IPS DF 4.7 (cell line): ENCODE measurements at regions not wholly inside any gene's neighbourhood (a gene's known extent, or its start where the extent isn't known, plus 50 kb on each side); places are given as distances from the start of the nearest gene placed in this dataset.

ENCODE experiments used
- DNase-seq: peaks from one replicate; pipeline ENCODE4 v3.0.0-alpha.2; 2013; ENCODE audit warnings: low spot score; ENCODE audit errors: extremely low read depth

DNA sequence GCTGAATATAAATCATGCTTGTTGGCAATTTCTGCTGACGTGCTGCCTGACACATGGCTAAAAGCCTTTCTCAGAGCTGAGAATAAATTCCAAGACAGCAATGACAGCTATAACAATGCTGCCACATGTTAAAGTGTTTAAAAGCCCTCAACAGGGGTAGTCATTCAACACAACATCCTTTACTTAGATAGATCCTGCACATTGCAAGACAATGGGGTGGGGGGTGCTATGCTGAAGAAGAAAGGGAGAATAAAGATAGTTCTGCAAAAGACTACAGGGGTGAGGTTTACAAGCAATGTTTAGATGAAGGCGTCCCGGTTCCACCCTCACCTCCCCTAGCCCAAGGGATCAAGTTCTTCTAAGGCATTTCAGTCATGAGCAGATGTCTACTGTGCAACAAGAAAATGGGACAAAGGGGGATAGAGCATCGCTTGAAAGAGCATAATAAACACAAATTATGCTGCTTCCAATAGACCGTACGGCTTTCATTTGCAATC lies 291.0 kb upstream of the ACVR2A start:
- no peak for DNase-seq

DNA sequence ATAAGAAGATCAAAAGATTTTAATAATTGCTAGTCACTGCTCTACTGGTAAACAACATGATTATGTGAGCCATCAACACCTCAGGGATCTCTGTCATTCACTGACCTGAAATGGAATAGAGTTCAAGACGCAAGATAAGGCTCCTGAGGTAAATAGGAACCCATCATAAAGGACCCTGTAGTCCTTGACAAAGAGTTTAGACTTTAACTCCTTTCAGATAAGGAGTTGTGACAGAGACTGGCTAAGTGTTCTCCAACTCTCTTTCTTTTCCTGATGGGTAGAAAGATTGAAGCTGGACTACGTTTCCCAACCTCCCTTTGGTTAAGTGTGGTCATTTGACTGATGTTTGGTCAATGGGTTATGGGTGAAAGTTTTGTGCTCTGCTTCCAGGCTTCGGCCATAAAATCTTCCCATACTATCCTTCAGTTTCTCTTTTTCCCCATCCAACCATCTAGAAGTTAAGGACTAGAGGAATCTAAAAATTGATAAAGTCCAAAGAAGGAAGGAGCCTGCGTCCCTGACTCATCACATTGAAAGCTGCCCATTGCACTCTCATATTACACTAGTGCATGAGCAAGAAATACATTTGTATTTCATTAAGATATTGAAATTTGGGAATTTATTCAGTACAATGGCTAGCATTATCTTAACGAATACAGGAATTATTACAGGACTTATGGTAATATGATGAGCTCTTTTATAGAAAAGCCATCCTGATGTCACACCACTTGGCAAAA lies 293.7 kb upstream of the ACVR2A start:
- DNase-seq = no peak

DNA sequence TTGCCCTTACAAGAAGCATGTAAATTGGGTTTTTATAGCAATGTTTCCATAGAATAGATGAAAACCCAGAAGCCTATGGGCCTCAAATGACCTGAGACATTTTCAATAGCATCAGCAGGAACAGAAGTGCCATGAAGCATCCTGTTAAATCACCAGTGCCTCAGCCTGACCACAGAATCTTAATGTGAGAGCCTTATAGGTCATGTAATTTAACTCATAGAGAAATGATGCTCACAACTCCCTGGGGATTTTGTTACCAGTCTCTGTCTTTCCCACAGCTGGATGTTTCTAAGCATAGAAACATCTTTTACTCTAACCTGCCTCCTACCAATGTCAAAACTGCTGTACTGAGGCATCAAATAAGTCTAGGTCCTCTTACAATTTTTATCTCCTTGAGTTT lies 295.8 kb upstream of the ACVR2A start:
- no peak for DNase-seq

DNA sequence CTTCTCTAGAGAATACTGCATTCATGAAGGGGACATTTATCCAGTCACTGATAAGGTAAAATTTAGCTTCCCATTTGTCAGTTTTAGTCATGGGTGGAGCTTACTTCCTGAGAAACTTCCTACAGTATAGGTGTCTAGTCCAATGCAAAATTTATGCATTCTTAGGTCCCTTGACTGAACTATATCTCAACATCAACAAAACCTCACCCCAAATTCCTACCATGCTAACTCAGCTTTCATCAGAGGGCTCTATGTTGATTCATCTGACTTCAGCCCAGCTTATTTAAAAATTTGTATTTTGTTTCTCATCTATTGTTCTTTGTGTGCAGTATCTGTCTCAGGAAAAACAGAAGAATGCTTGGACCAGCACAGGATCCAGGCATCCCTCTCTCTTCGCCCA lies 296.4 kb upstream of the ACVR2A start:
- DNase-seq = no peak

DNA sequence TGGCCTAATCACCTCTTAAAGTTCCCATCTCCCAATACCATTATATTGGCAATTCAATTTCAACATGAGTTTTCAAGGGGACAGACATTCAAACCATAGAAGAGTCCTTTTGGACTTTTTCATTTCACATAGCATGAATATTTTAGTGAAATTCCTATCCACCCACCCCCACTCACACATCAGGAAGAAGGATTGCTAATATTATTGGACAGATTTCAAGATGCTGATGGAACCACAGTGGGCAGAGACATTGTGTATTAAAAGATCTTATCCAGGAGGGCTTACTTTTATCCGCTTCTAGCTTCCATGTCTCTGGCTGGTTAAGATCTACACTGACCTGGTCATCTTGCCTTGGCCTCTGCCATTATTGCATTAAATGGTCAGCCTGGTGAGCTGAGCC lies 297.4 kb upstream of the ACVR2A start:
- DNase-seq = no peak

DNA sequence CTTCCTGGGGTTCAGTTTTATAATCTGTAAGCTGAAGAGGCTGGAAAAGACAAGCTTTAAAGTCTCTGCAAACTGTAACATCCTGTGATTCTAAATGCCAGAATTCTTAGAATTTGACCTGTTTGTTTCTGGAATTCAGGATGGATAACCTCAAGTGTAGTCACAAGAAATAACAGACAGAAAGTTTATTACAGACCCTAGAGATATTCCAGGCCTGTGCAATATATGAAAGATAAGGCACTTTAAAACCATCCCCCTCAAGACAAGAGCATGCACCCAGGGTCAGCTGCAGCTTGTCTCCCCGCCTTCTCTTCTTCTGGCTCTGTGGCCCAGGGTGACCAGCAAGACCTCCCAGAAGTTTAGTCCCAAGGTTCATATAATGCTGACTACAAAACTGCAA lies 298.7 kb upstream of the ACVR2A start:
- DNase-seq = no peak

DNA sequence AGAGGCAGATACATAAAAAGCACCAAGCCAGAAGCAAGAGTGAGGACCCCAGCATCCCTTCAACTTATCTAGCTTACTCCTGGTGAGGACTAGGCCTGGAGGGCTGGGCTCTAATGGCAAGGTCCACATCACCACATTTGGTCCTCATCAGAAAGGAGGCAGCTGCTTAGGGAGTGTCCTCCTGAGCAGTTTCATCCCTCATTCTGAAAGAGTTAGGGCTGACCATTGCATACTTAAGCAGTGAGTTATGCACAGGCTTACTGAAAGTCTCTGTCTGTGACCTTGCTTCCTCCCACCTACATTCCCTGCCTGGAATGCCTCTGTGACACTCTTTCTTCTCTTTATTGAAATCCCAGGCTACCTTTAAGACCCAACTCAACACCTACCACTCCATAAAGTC lies 301.8 kb upstream of the ACVR2A start:
- no peak for DNase-seq

DNA sequence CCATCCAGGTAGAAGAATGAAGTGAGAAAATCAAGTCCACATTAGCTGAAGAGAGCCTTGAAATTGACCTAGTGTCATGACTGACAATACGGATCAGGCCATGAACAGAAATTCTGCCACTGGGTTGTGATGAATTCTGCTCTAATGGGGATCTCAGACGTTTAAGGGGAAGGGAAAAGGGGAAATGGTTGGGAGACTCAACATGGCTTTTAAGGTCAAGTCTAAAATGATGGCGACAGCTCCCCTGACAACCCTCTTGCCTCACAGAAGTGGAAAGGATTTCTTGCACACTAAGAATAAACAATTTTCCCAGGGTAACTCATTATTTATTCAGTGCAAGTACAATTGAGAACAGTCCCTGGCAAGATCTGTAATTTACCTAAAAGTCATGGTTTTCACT lies 302.5 kb upstream of the ACVR2A start:
- no peak for DNase-seq

DNA sequence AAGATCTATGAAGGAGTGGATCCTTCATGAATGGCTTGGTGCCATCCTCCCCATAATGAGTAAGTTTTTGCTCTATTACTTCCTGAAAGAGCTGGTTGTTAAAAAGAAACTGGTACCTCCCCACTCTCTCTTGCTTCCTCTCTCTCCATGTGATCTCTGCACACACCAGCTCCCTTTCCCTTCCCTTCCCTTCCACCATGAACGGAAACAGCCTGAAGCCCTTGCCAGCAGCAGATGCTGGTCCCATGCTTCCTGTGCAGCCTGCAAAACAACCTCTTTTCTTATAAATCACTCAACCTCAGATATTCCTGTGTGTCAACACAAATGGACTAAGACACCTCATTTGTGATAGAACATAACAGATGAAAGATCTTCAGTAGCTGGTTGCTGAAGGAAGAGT lies 303.5 kb upstream of the ACVR2A start:
- DNase-seq = no peak

DNA sequence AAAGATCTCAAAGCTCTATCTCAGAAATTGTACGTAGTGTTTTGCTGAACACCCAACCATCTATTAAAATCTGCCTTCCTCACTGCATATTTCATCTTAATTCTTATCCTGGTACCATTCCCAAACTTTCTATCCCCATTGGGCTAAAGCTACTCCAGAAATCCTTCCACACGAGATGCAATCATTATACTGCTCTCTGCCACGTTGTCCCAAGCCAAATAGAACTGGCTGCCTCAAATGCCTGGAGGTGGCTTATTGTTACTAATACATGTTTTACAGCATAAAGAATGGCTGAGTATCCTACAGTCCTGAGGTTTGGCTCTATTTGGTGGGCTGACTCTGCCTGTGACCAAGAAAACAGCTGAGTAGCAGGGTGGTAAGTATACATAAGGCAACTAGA lies 306.0 kb upstream of the ACVR2A start:
- DNase-seq = no peak

DNA sequence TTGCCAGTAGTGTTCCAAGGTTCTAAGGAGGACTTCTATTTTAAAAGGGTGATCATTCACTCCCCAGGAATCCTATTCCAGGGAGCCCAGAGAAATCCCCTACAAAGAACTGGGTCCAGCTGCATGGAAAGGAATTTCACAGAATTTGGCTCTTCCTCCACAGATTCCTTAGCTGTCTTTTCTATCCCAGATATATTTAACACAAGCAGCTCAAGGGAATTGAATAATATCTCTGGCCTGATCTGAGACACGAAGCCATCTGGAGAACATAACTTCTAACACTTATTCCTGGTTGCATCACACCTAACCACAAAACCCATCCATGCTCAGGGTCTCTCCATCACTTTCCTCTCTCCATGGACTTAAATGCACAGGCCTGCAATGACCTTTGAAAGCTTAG lies 306.7 kb upstream of the ACVR2A start:
- no peak for DNase-seq

DNA sequence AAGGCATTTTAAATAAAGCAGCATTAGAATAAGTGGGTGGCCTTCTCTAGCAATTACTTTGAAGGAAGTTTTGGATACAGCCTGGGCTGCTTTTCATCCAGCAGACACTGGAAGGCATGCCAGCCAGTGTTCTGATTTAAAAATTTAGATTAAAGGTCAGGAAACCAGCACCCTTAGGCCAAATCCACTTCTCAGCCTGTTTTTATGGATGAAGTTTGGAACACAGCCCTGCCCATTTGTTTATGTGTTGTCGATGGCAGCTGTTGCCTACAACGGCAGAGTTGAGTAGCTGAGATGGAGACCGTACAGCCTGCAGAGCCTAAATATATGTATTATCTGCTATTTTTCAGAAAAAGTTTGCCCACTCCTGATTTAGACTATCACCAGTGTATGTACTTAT lies 313.6 kb upstream of the ACVR2A start:
- DNase-seq = no peak

DNA sequence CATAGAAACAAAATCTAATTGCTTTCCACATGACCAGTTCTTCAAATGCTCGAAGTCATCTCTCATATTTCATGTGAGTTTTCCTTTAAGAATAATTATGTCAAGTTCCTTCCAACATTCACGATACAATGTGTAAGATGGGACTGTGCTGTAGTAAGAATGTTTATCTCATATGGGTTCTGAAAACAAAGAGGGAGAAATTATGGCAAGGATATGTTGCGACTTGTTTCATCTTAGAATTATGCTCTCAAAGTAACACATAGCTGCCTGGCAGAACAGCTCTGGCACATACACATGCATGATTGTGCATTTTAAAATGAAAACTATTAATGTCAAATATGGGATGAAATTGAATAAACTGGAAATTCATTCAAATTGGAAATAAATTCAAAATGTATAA lies 314.8 kb upstream of the ACVR2A start:
- DNase-seq = no peak

DNA sequence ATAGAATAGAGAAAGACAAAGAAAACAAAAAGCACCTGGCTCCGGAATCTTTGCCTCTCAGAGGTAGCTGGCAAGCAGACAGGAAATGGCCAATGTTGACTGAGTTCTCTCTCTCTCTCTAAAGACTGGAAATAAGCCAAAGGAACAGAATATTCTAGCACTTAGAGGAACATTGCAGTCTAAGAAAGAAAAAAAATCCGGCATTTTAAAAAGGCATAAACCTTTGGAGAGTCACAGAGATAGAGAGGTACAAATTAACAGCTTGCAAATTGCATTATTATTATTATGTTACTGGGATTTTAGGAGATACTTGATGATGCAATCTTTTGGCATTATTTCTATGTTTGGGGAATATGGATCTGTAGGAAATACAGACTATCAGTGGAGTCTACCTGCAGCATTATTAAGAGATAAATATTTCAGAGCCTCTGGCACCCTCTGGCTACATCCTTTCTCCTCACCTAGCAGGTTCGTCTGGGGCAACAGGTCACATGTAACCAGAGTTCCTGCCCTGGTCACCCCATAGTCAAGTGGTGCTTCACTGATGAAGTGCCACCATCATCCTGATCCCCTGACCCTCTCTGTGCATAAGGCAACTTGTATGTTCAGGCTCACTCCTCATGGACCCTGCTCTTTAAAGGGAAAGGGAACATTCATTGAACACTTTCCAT lies 318.9 kb upstream of the ACVR2A start:
- no peak for DNase-seq

DNA sequence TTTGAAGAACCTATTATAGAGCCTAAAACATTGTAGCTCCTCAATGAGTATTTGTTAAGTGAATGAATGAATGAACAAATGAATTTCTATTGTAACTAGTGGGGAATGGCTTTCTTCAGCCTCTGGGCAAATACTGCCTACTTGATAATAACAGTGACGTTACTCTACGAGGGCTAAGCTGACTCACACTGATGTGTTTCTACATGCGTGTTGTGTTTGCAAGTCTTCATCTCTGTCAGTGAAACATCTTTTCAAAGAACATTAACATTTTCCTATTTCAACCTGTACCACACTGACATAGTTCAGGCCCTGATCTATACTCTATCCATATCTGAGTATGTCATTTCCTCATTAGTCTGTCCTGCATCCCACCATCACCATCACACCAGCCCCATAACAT lies 319.9 kb upstream of the ACVR2A start:
- DNase-seq = no peak

DNA sequence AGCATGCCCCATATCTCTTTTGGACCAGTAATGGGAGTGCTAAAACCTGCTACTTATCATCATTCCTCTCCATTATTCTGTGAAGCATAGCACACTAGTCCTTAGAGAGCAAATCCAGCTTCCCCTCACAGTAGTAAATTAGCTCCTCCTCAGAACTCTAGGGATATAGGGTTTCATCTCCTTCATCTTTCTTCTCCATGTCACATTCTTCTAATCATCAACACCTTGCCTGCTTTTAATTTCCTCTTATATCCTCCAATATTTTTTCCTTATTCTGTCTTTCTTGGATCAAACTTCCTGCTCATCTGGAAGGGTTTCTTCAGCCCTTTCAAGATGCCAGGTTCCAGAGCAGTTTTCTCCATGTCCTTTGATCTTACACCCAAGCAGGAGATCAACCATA lies 321.4 kb upstream of the ACVR2A start:
- DNase-seq = no peak

DNA sequence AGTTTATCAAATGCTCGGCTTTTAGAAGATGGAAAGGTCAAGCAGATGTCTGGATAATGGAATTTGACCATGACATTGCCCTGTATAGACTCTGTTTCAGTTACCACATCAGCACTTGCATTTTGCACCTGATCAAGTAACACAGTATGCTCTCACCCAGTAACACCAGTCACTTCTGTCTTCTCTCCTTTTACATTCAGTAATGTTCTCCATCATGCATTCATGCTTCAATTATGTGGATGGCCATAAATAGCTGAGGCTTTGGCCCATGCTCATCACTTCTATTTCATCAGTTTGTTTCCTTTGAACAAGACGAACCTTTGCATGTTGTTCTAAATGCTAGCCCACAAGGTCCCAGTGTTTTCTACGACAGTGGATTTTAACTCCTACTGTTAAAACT lies 322.9 kb upstream of the ACVR2A start:
- no peak for DNase-seq

DNA sequence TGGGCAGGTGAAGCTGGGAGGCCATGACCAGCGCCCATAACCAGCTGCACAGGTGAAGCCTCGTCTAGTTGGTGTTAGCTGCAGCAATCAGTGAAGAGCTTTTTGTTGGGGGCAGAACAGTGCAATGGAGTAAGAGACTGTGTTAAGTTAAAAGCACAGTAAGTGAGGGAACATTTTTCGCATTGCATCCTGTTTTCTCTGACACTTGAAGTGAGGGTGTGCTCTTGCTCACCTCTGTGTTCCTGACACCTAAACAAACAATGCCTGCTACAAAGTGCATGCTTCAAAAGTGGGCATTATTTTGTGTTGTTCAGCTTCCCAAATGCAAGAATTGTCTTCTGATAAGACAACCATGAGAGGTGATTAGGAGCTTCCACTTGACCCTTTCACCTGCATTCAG lies 324.0 kb upstream of the ACVR2A start:
- no peak for DNase-seq

DNA sequence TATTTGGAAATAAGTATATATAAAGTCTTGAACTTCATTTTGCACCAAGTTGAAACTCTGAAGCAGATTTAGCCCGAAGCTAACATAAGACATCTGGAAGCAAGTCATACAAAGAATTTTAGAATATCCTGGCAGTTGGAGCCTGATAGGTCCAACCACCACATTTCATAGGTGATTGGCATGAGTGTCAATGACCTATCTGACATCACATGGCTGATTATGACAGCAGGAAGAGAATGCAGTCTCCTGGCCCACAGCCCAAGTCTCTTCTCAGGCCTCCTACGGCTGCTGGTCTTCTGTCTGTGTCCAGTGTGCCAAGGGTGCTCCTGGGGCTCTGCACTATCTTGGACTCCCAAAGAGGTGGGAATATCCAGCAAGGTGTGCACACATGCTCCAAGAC lies 325.7 kb upstream of the ACVR2A start:
- DNase-seq = no peak

DNA sequence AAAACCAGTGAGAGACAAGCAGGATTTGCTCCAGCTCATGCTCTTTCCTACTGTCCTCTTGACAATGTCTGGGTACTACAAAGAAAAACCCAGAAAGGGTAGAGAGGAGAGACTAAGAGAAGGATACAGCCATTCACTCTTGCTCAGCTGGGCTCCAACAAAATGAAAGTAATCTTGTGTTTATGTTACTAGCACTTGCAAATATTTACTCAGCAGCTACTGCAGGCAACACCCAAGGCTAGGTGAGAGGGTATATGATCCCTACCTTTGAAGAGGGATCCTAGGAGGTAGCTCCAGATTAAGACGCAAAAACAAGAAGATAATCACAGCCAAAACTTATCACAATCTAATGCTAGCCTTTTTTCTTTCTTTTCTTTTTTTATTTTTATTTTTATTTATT lies 329.6 kb upstream of the ACVR2A start:
- no peak for DNase-seq

DNA sequence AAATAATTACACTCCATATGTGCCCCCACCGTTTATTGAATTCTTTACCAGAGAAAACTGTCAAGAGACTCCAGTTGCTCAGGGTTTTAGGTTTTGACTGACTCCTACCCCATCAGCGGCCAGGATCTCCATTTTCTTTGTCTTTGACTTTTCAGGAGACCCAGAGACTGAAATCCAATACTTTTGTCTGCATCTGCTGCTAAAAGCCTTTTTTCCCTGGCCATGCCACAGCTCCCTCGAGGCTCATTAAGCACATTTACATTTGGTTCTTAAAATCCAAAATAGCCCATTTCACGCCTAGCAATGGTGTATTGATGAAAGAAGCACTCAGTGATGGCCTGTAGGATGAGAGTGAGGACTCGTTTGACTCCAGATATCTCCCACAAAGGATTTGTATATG lies 332.6 kb upstream of the ACVR2A start:
- no peak for DNase-seq

DNA sequence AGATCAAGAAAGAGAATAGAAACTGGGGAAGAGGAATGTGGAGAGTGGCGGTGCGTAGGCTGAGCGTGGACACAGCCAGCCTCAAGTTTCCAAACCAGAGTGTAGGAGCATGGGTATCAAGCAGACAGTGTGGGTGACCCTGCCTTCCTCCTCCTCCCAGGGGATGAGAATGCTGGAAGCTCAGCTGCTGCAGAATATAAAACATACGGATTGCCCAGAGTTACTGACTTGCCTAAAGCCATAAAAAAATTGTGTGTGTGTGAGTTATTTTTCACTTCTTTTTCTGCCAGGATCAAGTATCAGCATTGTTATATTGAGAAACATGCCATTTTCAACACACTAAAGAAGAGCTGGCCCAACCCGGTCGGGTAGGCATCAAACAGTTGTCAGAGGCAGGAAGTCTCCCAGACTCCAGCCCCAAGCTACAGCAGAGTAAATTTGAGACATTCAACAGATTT lies 333.3 kb upstream of the ACVR2A start:
- DNase-seq = no peak

DNA sequence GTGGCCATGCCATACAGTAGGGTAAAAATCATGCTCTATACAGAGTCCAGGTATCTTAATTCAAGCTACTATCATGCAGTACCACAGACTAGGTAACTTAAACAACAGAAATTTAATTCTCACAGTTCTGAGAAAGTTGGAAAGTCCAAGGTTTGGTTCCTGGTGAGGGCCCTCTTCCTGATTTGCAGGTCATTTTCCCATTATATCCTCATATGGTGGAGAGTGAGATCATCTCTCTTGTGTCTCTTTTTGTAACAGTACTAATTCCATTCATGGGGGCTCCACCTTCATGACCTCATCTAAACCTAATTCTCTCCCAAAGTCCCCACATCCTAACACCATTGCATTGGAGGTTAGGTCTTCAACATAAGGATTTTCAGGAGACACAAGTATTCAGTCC lies 335.0 kb upstream of the ACVR2A start:
- DNase-seq = no peak
